Gastroesophageal sphincter (tissue), 3 donors: ENCODE measurements at regions not wholly inside any gene's neighbourhood (a gene's known extent, or its start where the extent isn't known, plus 50 kb on each side); places are given as distances from the start of the nearest gene placed in this dataset.

Source experiments
- POLR2A ChIP-seq, 2 donors: fragments of 450-650 bp; IDR thresholded peaks; one replicate each; pipeline ENCODE4 v1.6.1; 2017; ENCODE audit warnings: antibody characterized with exemption in 2 of 2, mild to moderate bottlenecking in 2 of 2, moderate library complexity in 1 of 2
- POLR2AphosphoS5 ChIP-seq: sonication (generic); formaldehyde crosslinking; IDR thresholded peaks from one replicate; pipeline ENCODE4 v1.6.1; 2017; ENCODE audit warnings: antibody characterized with exemption
- TF ChIP-seq, protein P1 (sequence below), 4 experiments: fragments of 200-600 bp in 2 of 4; fragments of 450-650 bp in 2 of 4; sonication (generic) in 1 of 4; IDR thresholded peaks; one replicate each; pipeline ENCODE4 v1.5.1; 2017 to 2019; ENCODE audit warnings: antibody characterized with exemption in 4 of 4, mild to moderate bottlenecking in 2 of 4, moderate library complexity in 2 of 4

DNA sequence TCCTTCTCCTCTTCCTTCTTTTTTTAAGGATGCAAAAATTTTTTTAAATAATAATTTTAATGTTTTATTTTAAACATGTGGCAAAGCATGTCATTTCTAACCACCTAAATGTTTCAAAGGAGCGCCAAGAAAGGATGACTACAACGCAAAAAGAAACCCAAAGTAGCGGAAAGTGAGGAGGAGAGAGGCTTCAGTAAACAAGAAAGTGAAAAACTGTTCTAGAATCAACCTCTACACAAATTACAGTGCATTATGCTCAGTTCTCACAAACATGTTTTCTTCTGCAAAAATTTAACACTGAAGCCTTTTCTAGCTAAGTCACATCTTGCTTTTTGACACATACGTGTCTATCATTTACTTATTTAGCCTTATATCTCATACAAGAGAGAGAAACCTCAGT, 948.6 kb downstream of the GATA3 start:
- TF ChIP-seq, protein P1, sequence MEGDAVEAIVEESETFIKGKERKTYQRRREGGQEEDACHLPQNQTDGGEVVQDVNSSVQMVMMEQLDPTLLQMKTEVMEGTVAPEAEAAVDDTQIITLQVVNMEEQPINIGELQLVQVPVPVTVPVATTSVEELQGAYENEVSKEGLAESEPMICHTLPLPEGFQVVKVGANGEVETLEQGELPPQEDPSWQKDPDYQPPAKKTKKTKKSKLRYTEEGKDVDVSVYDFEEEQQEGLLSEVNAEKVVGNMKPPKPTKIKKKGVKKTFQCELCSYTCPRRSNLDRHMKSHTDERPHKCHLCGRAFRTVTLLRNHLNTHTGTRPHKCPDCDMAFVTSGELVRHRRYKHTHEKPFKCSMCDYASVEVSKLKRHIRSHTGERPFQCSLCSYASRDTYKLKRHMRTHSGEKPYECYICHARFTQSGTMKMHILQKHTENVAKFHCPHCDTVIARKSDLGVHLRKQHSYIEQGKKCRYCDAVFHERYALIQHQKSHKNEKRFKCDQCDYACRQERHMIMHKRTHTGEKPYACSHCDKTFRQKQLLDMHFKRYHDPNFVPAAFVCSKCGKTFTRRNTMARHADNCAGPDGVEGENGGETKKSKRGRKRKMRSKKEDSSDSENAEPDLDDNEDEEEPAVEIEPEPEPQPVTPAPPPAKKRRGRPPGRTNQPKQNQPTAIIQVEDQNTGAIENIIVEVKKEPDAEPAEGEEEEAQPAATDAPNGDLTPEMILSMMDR (IDR thresholded peaks at IDR 0.05) = no peak
- no peak for TF ChIP-seq POLR2AphosphoS5
- TF ChIP-seq POLR2A (IDR thresholded peaks at IDR 0.05) = no peak
